ENCODE measurements at regions not wholly inside any gene's neighbourhood (a gene's known extent, or its start where the extent isn't known, plus 50 kb on each side); places are given as distances from the start of the nearest gene placed in this dataset.

DNA sequence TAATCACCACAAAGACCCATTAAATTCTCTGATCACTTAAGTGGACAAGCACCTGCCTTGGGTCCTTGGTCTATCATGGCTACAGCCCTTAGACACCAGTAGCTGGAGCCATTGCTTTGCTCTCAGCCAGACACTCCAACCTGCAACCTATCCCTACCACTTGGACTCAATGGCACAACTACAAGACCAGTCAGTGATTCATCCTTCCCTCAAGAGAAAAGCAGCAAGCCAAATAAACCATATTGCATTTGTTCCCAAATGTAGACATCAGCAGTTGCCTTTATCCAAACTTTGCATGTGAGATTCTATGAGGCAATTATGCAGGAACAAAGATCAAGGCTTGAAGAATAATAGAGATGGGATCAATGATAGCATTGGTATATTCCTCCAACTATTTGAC is 263.4 kb downstream of the HHIPL2 start:
- TF ChIP-seq, protein P1, sequence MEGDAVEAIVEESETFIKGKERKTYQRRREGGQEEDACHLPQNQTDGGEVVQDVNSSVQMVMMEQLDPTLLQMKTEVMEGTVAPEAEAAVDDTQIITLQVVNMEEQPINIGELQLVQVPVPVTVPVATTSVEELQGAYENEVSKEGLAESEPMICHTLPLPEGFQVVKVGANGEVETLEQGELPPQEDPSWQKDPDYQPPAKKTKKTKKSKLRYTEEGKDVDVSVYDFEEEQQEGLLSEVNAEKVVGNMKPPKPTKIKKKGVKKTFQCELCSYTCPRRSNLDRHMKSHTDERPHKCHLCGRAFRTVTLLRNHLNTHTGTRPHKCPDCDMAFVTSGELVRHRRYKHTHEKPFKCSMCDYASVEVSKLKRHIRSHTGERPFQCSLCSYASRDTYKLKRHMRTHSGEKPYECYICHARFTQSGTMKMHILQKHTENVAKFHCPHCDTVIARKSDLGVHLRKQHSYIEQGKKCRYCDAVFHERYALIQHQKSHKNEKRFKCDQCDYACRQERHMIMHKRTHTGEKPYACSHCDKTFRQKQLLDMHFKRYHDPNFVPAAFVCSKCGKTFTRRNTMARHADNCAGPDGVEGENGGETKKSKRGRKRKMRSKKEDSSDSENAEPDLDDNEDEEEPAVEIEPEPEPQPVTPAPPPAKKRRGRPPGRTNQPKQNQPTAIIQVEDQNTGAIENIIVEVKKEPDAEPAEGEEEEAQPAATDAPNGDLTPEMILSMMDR (IDR thresholded peaks at IDR 0.05; ENCODE audit: low read length): no peak
- no peak for TF ChIP-seq EZH2 (optimal IDR thresholded peaks at IDR 0.05; ENCODE audit: low read depth, low read length)
- no peak for TF ChIP-seq EZH2phosphoT487 (IDR thresholded peaks at IDR 0.05; ENCODE audit: low read length)
